ENCODE measurements at regions not wholly inside any gene's neighbourhood (a gene's known extent, or its start where the extent isn't known, plus 50 kb on each side); places are given as distances from the start of the nearest gene placed in this dataset.

GRCh38 chr6:134708079-134708478, 241.8 kb downstream of the ALDH8A1 start:
- no peak for DNase-seq (ENCODE audit: low spot score)

GRCh38 chr6:134707342-134708031, 242.4 kb downstream of the ALDH8A1 start:
- peak; percentile 40 for DNase-seq (ENCODE audit: low spot score)

GRCh38 chr6:134706806-134707205, 243.1 kb downstream of the ALDH8A1 start:
- DNase-seq (ENCODE audit: low spot score), result no peak

- DNase-seq (ENCODE audit: low spot score), result peak; percentile 47
Measured at GRCh38 chr6:134706153-134706552, 243.7 kb downstream of the ALDH8A1 start.

- DNase-seq (ENCODE audit: low spot score), result no peak
Measured at GRCh38 chr6:134703206-134703605, 246.7 kb downstream of the ALDH8A1 start.

- DNase-seq (ENCODE audit: low spot score), result no peak
Measured at GRCh38 chr6:134702279-134702678, 247.6 kb downstream of the ALDH8A1 start.

- no peak for DNase-seq (ENCODE audit: low spot score)
Measured at GRCh38 chr6:134701301-134701700, 248.6 kb downstream of the ALDH8A1 start.

- DNase-seq (ENCODE audit: low spot score), result no peak
Measured at GRCh38 chr6:134698228-134698627, 251.7 kb downstream of the ALDH8A1 start.

GRCh38 chr6:134692008-134692407, 257.9 kb downstream of the ALDH8A1 start:
- no peak for DNase-seq (ENCODE audit: low spot score)

GRCh38 chr6:134691180-134691579, 258.7 kb downstream of the ALDH8A1 start:
- DNase-seq (ENCODE audit: low spot score), result no peak

- DNase-seq (ENCODE audit: low spot score), result no peak
Measured at GRCh38 chr6:134690048-134690447, 259.9 kb downstream of the ALDH8A1 start.

- DNase-seq (ENCODE audit: low spot score), result no peak
Measured at GRCh38 chr6:134689641-134690040, 260.3 kb downstream of the ALDH8A1 start.

- DNase-seq (ENCODE audit: low spot score), result peak; percentile 92
Measured at GRCh38 chr6:134689177-134689576, 260.7 kb downstream of the ALDH8A1 start.

GRCh38 chr6:134686071-134686470, 263.8 kb downstream of the ALDH8A1 start:
- no peak for DNase-seq (ENCODE audit: low spot score)

GRCh38 chr6:134684423-134684795, 265.5 kb downstream of the ALDH8A1 start:
- DNase-seq (ENCODE audit: low spot score), result no peak

- DNase-seq (ENCODE audit: low spot score), result no peak
Measured at GRCh38 chr6:134683783-134684422, 266.0 kb downstream of the ALDH8A1 start.

GRCh38 chr6:134680433-134680832, 269.5 kb downstream of the ALDH8A1 start:
- DNase-seq (ENCODE audit: low spot score), result no peak

- no peak for DNase-seq (ENCODE audit: low spot score)
Measured at GRCh38 chr6:134680021-134680420, 269.9 kb downstream of the ALDH8A1 start.

GRCh38 chr6:134678436-134678889, 271.4 kb downstream of the ALDH8A1 start:
- peak; percentile 68 for DNase-seq (ENCODE audit: low spot score)

- no peak for DNase-seq (ENCODE audit: low spot score)
Measured at GRCh38 chr6:134676307-134677281, 273.3 kb downstream of the ALDH8A1 start.

- no peak for DNase-seq (ENCODE audit: low spot score)
Measured at GRCh38 chr6:134675110-134676054, 274.5 kb downstream of the ALDH8A1 start.
